ENCODE measurements at regions not wholly inside any gene's neighbourhood (a gene's known extent, or its start where the extent isn't known, plus 50 kb on each side); places are given as distances from the start of the nearest gene placed in this dataset.

DNA sequence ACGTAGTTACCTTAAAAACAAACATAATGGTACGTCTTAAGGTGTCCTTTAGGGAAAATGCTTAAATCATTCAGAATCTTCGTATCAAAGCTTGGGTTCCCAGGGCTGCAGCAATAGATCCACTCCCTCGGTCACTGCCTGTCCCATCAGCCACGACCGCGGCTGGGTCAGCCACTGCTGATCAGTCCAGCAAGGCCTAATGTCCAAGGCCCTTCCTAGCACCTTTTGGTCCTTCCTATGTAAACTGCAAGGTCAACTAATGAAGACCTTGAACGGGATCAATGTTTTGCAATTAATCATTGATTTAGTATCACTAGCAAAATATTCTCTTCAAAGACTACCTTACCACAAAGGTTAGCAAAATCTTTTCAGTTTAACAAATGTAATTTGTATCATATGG is 122.2 kb upstream of the IGF1R start:
- TF ChIP-seq EZH2 (IDR thresholded peaks at IDR 0.05; ENCODE audit: insufficient read depth, poor library complexity, severe bottlenecking) (no peak), EZH2phosphoT487 (IDR thresholded peaks at IDR 0.05; ENCODE audit: insufficient read depth, low read depth) (no peak)
